Epithelial cell of prostate (primary cell): ENCODE measurements at regions not wholly inside any gene's neighbourhood (a gene's known extent, or its start where the extent isn't known, plus 50 kb on each side); places are given as distances from the start of the nearest gene placed in this dataset.
"Not testable (repeated sequence)": the region's sequence is repeated elsewhere in the genome, so short reads cannot be mapped to it uniquely, and the experiment has no call there.

Experiments
- DNase-seq: peaks from one replicate; pipeline ENCODE4 v3.0.0-alpha.2; 2011; ENCODE audit warnings: low read depth, low spot score
- H3K27ac ChIP-seq: fragments of 450-650 bp; 2 replicates; pipeline ENCODE4 v1.5.1; 2017; ENCODE audit warnings: mild to moderate bottlenecking

DNA sequence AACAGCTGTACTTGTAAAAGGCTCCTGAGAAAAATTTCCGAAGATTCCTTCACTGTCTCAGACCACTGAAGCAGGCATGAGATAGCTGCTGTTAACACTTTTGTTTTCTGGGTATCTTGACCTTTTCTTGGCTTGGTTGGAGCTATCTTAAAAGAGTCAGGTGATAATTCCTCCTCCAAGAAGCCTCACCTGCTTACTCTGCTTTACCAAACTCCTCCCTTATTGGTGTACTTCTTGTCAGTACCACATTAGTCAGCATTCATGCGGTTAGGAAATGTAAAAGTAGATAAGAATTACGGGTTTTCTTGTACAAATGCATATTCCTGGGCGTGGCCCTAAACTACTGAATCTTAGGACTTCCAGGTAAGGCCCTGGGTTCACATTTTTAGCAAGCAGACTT lies 489.8 kb upstream of the LARGE1 start:
- DNase-seq: no peak
- no peak overlapping the region for H3K27ac ChIP-seq

DNA sequence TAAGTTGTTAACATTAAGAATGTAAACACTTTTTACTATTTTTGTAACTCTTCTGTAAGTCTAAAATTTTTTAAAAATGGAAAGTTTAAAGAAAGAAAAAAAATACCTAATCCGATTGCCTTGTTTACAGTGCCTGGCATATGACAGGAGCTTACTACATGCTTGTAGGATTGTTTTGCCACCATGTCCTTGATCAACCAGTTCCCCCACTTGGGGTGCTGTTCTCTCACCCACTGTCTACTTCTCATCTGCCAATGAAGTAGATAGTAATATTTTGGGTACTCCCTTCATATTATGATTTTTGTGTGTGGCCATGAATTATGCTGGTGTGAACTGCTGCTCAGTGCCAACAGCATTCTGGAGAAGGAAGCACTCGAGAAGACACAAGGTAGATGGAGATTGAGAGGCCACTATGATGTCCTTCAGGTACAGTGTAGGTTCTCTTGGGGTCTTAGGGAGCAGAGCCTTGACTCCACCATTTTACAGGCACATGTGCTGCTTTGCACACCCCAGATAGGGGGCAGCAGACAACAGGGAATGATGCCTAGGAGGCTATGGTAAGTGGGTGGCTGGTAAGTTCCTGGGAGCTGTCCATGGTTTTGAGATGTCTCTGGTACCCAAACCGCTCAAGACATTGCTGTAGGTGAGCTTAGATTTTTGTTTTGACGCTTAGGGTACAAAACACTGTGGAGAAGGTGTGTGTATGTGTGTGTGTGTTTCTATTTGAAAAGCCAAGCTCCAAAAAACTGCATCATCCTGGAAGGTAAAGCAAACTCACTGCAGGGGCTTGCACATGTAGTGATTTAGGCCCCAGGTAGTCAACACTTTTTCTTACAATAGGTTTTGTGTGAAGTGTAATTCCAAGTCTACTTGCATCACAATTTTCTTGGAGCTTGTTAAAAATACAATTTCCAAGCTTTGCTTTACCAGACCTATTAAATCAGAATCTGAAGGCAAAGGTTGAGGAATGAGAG lies 494.5 kb upstream of the LARGE1 start:
- DNase-seq: peak; percentile 52
- H3K27ac ChIP-seq: no peak overlapping the region

DNA sequence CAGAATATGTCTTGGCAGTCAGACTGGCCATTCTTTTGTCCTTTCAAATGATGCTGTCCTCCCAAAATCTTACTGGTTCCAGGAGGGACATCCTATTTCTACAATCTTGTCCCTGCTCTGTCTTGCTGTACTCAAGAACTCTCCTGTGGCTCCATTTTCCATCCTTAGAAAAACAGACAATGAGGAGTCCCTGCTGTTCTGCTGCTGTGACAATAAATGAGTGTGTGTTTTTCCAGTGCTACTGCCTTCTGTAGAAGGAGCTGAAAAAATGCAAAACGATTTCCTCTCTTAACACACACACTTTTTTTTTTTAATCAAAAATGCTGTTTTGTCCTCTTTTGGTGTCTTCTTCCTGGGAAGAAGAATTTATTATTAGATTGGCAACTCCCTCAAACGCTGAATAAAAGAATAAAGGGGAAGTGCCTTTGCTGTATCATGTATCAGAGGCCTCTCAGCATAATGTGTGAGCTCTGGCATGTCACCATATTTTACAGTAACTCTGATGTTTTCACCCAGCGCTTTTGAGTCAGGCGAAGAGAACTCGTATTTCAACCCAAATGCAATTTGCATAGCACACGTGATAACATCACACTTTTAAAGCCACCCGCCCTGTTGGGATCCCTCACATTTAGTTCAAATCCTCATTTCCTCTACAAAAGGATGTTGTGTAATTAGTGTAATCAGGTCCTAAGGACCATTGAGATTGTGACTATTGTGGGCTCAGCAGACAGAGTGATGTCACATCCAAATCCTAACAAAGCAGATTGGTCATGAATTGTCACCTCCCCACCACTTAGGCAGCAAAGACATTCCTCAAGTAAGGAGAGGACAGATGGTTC lies 496.0 kb upstream of the LARGE1 start:
- H3K27ac ChIP-seq: no peak overlapping the region
- DNase-seq: no peak

DNA sequence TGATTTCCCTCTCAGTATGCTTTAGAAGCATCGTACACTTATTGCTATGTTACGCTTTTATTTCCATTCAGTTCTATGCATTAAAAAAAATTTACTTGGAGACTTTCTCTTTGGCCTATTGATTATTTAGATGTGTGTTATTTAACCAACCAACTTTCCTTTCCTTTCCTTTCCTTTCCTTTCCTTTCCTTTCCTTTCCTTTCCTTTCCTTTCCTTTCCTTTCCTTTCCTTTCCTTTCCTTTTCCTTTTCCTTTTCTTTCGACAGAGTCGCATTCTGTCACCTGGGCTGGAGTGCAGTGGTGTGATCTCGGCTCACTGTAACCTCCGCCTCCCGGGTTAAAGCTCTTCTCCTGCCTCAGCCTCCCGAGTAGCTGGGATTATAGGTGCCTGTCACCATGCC lies 502.7 kb upstream of the LARGE1 start:
- not testable (repeated sequence) for H3K27ac ChIP-seq, DNase-seq

DNA sequence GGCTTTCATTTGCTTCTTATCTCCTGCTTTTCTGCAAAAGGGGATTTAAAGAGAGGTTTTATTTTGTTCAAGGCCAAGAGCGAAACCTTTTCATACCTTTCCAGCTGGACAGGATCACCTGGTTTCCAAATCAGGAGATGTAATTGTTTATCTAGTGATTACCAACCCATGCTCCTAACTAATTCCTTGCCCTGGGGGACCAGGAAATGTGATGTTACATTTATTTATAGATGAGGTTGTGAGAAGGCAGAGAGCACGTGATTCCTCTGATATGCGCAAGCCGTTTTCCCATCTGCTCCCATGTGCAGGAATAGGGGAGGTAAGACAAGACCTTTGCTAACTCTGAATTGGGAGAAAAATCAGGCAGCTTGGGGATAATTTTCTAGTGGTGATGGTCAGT lies 507.2 kb upstream of the LARGE1 start:
- peak overlapping the region; percentile 39 for H3K27ac ChIP-seq

DNA sequence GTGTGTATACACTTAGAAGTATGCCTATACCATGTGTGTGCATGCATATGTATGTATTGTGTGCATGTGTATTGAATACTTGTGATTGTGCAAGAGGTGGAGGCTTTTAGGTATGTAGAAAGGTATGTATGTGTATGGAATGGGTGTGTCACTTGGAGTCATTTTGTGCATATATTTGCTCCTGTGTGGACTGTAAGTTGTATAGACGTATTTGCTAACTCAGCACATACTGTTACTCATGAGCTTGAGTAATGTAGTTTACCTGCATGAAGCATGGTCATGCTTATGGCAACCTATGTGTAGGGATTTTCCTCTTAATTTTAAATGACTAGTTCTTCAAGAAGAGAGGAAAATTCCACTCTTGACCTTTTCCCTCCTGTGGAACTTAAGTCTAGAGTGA lies 507.6 kb upstream of the LARGE1 start:
- H3K27ac ChIP-seq: peak overlapping the region; percentile 39
- DNase-seq: peak; percentile 60

More for the DNA sequence above, 507.2 kb upstream of the LARGE1 start:
- peak; percentile 34 for DNase-seq

DNA sequence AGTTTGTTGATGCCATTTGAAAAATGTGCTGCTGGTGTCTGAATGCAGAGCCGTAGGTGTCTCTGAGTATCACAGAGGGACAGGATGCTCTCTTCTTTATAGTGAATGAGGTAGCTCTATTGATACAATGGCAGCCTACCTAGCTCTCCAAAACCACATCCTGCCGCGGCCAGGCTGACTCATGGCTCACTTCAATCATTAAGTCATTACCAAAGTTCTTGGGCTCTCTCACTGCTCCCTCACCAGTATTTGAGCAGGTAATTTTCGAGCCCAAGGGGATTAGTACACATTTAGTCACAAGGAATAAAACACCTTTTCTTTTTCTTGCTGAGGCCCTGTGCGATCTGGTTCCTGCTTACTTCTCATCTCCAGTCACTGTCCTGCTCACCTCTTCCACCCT lies 509.0 kb upstream of the LARGE1 start:
- DNase-seq: peak; percentile 65
- peak overlapping the region; percentile 82 for H3K27ac ChIP-seq

DNA sequence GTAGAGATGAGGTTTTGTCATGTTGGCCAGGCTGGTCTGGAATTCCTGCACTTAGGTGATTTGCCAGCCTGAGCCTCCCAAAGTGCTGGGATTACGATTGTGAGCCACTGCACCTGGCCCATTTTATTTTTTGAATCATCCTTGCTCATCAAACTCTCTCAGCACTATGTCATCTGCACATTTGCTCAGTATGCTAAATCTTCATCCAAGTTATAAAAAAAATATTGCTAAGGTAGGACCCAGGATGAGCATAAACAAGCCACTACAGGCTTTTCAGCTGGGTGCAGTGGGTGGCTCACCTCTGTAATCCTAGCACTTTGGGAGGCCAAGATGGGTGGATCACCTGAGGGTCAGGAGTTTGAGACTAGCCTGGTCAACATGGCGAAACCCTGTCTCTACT lies 510.1 kb upstream of the LARGE1 start:
- peak overlapping the region; percentile 82 for H3K27ac ChIP-seq
- DNase-seq: peak; percentile 39

DNA sequence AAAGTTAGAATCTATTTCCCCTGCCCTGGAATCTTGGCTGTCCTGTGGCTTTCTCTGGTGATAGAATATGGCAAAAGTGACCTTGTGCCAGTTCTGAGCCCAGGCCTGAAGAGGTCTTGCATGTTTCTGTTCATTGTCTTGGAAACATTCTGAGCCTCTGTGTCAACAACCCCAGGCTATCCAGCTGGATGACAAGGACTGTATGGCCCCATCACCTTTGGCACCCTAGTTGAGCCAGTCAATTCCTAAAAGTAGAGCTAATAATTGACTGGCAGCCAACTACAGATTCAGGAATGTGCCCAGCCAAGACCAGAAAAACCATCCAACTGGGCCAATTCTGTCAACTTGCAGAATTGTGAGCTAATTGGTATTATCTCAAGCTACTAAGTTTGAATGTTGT lies 514.1 kb upstream of the LARGE1 start:
- no peak overlapping the region for H3K27ac ChIP-seq

DNA sequence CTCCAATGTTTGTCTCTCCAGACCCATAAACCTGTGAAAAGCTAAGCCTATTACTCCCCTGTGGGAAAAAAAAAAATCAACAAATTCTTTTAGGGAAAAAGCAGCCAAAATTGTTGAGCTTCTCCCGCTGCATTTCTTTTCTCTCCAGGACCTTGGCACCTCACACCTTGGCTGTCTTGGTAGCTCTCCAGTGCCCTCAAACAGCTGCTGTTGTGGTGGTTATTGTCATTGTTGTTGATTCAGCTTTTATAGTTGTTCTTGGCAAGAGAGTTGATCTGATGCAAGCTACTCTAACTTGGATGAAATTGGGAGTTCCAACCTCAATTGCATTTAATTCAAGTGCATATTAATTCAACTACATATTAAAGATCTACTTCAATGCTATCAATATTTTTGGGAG lies 516.9 kb upstream of the LARGE1 start:
- no peak for DNase-seq
- H3K27ac ChIP-seq: no peak overlapping the region

More for the DNA sequence above, 514.1 kb upstream of the LARGE1 start:
- DNase-seq: no peak

DNA sequence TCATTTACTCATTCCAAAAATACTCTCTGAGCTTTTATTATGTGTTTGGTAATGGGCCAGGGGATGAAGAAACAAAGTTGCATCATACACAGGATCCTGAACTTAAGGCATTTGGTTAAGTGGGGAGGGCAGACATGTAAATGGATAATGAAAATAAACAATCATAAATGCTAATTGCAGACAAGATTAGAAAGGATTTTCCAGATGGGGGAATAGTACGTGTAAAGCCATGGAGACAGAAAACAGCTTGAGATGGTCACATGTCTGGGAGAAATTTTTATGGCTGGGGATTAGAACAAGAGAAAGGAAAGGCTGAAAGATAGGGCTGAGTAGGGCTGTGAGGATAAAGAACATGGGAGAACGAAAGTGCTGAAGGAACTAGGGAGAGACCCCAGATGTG lies 534.3 kb upstream of the LARGE1 start:
- no peak for DNase-seq
- H3K27ac ChIP-seq: no peak overlapping the region

DNA sequence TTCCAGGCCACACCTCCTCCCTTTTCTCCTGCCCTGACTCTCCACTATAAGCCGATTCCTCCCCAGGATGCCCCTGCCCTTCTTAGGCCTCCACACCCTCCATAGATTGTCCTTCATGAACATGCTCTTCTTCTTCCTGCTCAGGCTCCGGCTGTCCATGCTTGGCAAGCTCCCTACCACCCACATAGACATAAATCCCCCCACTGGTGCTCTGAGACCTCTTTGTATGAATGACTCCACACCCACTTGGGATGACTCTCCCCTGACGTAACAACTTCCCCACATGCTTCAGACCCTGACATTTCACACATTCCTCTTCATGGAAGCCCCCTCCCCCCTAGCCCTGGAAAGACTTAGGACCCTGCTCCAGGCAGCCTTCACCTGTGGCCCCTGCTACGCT lies 542.5 kb upstream of the LARGE1 start:
- H3K27ac ChIP-seq: no peak overlapping the region
- DNase-seq: no peak

DNA sequence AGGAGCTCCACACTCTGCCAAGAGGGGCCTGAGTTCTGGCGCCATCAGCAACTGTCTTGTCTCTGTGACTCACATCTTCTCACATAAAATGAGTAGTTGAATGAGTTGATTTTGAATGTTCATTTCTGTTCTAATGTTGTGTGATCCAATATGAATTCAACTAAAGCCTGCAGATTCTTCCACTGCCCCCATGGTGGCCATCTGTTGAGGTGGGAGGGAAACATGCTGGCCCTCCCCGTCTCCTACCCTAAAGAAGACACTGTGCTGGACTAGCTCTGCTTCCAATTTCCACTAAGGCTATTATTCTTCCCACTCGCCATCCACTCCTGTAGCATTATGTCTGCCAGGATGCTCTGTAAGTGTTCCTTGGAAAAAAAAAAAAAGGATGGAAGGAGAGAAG lies 555.6 kb upstream of the LARGE1 start:
- no peak for DNase-seq
- H3K27ac ChIP-seq: no peak overlapping the region

DNA sequence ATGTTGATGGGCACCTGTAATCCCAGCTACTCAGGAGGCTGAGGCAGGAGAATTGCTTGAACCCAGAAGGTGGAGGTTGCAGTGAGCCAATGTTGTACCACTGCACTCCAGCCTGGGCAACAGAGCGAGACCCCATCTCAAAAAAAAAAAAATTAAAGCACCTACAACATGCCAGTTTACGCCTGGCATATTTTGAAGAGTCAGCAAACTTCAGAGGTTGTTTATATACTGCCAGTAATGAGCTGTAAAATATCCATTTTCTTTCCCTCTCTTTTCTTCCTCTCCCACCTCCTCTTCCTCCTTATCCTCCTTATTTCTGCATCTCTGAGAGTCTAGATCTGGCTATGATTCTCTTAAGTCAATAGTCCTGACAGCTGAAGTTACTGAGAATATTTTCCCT lies 556.5 kb upstream of the LARGE1 start:
- H3K27ac ChIP-seq: no peak overlapping the region

DNA sequence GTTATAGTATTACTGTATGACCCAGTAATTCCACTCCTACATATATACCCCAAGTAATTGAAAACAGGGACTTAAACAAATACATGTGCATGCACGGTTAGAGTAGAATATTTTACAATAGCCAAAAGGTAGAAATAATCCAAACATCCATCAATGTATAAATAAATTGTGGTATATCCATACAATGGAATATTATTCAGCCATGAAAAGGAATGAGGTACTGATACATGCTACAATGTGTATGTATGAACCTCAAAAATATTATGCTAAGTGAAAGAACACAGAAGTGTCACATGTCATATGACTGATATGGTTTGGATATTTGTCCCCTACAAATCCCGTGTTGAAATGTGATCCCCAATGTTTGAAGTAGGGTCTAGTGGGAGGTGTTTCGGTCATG lies 560.8 kb upstream of the LARGE1 start:
- no peak for DNase-seq
- no peak overlapping the region for H3K27ac ChIP-seq

More for the DNA sequence above, 556.5 kb upstream of the LARGE1 start:
- no peak for DNase-seq

DNA sequence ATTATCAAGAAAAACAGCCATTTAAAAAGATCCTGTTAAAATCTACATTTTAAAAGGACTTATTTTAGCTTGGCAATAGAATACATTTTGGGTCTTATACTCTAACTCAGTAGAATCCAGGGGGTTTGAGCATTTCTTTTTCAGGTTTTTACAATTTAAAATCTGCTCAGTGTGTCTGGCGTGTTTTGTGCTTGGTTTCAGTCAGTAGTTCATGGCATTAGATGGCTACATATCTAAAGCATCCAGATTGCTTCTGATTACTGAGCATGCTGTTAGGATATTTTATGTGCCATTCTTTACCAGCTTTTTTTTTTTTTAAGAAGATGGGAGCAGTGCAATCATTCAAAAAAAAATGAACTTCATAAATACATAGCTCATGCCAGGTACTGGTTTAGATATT lies 566.1 kb upstream of the LARGE1 start:
- DNase-seq: no peak
- H3K27ac ChIP-seq: no peak overlapping the region

DNA sequence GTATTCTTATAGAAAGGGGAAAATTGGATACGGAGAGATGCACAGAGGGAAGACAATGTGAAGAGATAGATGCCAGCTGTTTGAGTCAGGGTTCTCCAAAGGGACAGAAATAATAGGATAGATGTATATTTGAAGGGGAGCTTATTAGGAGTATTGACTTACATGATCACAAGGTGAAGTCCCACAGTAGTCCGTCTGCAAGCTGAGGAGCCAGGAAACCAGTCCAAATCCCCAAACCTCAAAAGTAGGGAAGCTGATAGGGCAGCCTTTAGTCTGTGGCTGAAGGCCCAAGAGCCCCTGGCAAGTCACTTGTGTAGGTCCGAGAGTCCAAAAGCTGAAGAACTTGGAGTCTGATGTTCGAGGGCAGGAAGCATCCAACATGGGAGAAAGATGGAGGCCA lies 569.6 kb upstream of the LARGE1 start:
- no peak overlapping the region for H3K27ac ChIP-seq
- DNase-seq: no peak

DNA sequence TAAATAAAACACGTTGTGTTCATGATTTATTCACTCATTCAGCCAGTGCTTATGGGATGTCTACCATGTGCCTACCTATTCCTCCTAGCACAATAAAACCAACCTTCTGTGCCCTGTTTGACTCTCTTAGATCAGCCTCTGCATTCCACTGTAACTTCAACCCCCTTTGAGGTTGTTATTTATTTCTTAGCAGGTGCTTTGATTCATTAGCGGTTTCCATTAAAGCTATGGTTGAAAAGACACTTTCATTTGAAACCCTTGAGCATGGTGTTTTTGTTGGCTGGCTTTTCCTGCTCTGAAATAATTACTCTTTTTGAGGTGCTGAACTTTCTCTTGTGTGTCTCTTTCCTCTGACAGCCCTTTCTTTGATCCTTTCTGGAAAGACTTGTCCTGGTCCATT lies 570.6 kb upstream of the LARGE1 start:
- no peak for DNase-seq
- no peak overlapping the region for H3K27ac ChIP-seq

DNA sequence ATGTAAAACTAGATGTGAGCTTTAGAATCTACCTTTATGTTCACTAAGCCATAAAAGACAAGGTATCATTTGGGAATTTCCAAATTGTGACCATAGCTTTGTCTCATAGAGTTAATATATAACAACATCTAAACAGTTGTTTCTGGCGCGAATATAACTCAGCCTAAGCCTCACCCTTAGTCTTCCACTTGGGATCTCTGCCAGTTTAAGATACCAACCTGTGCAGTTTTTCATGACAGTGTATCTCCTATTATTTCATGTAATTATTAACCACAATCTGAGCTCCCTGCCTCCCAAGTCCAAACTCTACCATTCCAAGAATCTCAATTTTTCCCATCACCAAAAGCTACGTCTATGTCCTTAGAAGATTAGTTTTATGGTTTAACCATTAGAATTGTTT lies 572.5 kb upstream of the ISX start:
- DNase-seq: no peak
- H3K27ac ChIP-seq: no peak overlapping the region

DNA sequence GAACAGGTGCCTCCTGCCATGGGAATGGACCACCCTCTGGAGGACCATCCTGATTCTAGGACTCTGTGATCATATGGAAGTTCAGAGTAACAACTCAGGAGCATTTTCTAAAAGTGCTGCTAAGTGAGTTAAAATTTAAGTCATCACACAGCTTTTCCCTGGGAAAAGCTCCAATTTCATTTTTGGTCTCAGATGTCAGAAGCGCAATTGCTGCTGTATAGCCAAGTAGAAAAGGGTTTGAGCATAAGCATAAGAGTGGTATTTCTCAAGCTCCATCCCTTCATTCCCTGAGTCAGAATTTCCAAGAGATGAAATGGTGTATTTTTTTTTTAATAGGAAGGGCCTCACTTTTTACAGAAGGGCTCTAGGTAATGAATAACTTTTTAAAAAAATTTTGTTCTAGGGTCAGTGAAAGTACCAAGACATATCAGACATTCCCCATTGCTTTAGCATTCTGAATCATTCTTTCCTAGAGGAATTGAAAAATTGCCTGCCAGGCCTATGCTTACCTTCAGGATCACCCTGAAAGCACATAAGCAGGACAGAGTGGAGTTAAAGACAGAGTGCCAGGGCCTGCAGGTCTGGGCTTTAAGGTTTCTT lies 564.5 kb upstream of the ISX start:
- no peak for DNase-seq
- no peak overlapping the region for H3K27ac ChIP-seq

DNA sequence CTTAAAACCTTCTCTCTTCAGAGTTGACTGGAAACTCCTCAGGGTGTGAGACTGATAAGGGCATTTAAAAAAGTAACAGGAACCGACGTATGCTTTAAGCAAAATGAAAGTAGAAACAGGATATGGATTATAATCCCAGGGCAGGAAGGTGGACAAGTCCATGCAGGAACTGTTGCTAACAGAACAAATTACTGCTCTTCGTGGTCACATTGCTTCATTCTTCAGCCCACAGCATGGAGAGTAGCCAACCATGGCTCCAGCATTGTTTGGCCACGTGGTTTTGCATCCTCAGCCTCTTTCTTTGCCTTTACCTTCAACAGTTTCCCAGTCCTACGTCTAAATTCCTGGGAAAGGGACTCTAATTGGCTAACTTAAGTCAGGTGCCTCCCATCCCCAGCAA lies 563.1 kb upstream of the ISX start:
- peak overlapping the region; percentile 74 for H3K27ac ChIP-seq
- peak; percentile 50 for DNase-seq
